GM18858 (cell line): ENCODE measurements at regions not wholly inside any gene's neighbourhood (a gene's known extent, or its start where the extent isn't known, plus 50 kb on each side); places are given as distances from the start of the nearest gene placed in this dataset.

Source experiments
- ATAC-seq: cut with Tn5 transposase; IDR thresholded peaks from one replicate; pipeline ENCODE4 v1.9.1; 2021; ENCODE audit not compliant: unreplicated experiment

- peak; percentile 65 for ATAC-seq
These were observed 55.6 kb downstream of the ZNF281 start for GRCh38 chr1:200354243-200354642.

GRCh38 chr1:200353232-200353631 lies 56.6 kb downstream of the ZNF281 start:
- no peak for ATAC-seq

GRCh38 chr1:200351826-200352549 lies 57.8 kb downstream of the ZNF281 start:
- ATAC-seq, result no peak

- no peak for ATAC-seq
These were observed 58.4 kb downstream of the ZNF281 start for GRCh38 chr1:200351425-200351824.

GRCh38 chr1:200346700-200347099 lies 63.1 kb downstream of the ZNF281 start:
- no peak for ATAC-seq

GRCh38 chr1:200345520-200345919 lies 64.3 kb downstream of the ZNF281 start:
- ATAC-seq, result no peak

GRCh38 chr1:200343874-200344273 lies 66.0 kb downstream of the ZNF281 start:
- no peak for ATAC-seq

GRCh38 chr1:200342511-200343311 lies 67.1 kb downstream of the ZNF281 start:
- ATAC-seq, result no peak

GRCh38 chr1:200338451-200338850 lies 71.4 kb downstream of the ZNF281 start:
- no peak for ATAC-seq

- no peak for ATAC-seq
These were observed 72.0 kb downstream of the ZNF281 start for GRCh38 chr1:200337831-200338230.

GRCh38 chr1:200337410-200337809 lies 72.4 kb downstream of the ZNF281 start:
- no peak for ATAC-seq

- no peak for ATAC-seq
These were observed 72.9 kb downstream of the ZNF281 start for GRCh38 chr1:200336901-200337391.

- ATAC-seq, result no peak
These were observed 73.6 kb downstream of the ZNF281 start for GRCh38 chr1:200336101-200336845.

GRCh38 chr1:200334661-200335256 lies 75.1 kb downstream of the ZNF281 start:
- no peak for ATAC-seq

- ATAC-seq, result no peak
These were observed 76.5 kb downstream of the ZNF281 start for GRCh38 chr1:200333329-200333728.

GRCh38 chr1:200332716-200333115 lies 77.1 kb downstream of the ZNF281 start:
- ATAC-seq, result no peak

- no peak for ATAC-seq
These were observed 79.0 kb downstream of the ZNF281 start for GRCh38 chr1:200330741-200331428.

- no peak for ATAC-seq
These were observed 80.5 kb downstream of the ZNF281 start for GRCh38 chr1:200329208-200329882.

GRCh38 chr1:200328379-200328778 lies 81.5 kb downstream of the ZNF281 start:
- no peak for ATAC-seq

- no peak for ATAC-seq
These were observed 85.9 kb downstream of the ZNF281 start for GRCh38 chr1:200323856-200324400.
